Tibial nerve (tissue), 4 donors: ENCODE measurements at regions not wholly inside any gene's neighbourhood (a gene's known extent, or its start where the extent isn't known, plus 50 kb on each side); places are given as distances from the start of the nearest gene placed in this dataset.

ENCODE experiments used
- DNase-seq, 2 donors: peaks; one replicate each; pipeline ENCODE4 v3.0.0-alpha.2; 2019; ENCODE audit warnings: low spot score in 2 of 2
- H3K27ac ChIP-seq, 4 donors: fragments of 200-600 bp; sonication (generic) in 3 of 4; one replicate each; pipeline ENCODE4 v1.5.1; 2017 to 2019; ENCODE audit warnings: mild to moderate bottlenecking in 1 of 4
- H3K27me3 ChIP-seq, 2 donors: fragments of 200-600 bp; sonication (generic) in 1 of 2; one replicate each; pipeline versions ENCODE4 v1.5.1 to v1.6.0; 2017 to 2019
- H3K36me3 ChIP-seq, 3 donors: fragments of 200-600 bp; sonication (generic); one replicate each; pipeline ENCODE4 v1.5.1; 2018 to 2019
- H3K4me1 ChIP-seq, 4 donors: fragments of 200-600 bp; sonication (generic) in 3 of 4; one replicate each; pipeline ENCODE4 v1.5.1; 2017 to 2019
- H3K4me3 ChIP-seq, 4 donors: fragments of 200-600 bp; sonication (generic) in 3 of 4; one replicate each; pipeline ENCODE4 v1.5.1; 2017 to 2019; ENCODE audit warnings: mild to moderate bottlenecking in 1 of 4, moderate library complexity in 1 of 4
- H3K9me3 ChIP-seq, 4 donors: fragments of 200-600 bp; sonication (generic) in 3 of 4; one replicate each; pipeline ENCODE4 v1.5.1; 2017 to 2019
- CTCF ChIP-seq, 5 experiments: fragments of 200-600 bp in 3 of 5; fragments of 450-650 bp in 2 of 5; sonication (generic) in 3 of 5; IDR thresholded peaks; one replicate each; pipeline ENCODE4 v1.5.1; 2016 to 2019; ENCODE audit warnings: antibody characterized with exemption in 5 of 5, mild to moderate bottlenecking in 3 of 5, moderate library complexity in 2 of 5
- EP300 ChIP-seq, 2 donors: sonication (generic); formaldehyde crosslinking; IDR thresholded peaks; one replicate each; pipeline ENCODE4 v1.6.1; 2017; ENCODE audit warnings: antibody characterized with exemption in 2 of 2, mild to moderate bottlenecking in 1 of 2
- POLR2A ChIP-seq, 2 donors: fragments of 450-650 bp; IDR thresholded peaks; one replicate each; pipeline ENCODE4 v1.6.1; 2017; ENCODE audit warnings: antibody characterized with exemption in 2 of 2, mild to moderate bottlenecking in 2 of 2, moderate library complexity in 2 of 2
- whole genome bisulfite sequencing, 2 donors: methylation state at CpG; one replicate each; pipeline ENCODE4 v1.1.5; 2018; 5-methylcytosine and 5-hydroxymethylcytosine counted together

- Histone ChIP-seq H3K27me3 (no peaks in the 10 kb centered on the region), H3K4me3 (no peak overlapping the region), H3K36me3 (no peaks in the 10 kb centered on the region), H3K9me3 (no peaks in the 10 kb centered on the region), H3K4me1 (no peaks in the 10 kb centered on the region), H3K27ac (no peak overlapping the region)
- 53 to 60% methylated on average over 4 of the region's 4 CpGs for WGBS, 2 donors
- no peak for TF ChIP-seq POLR2A (IDR thresholded peaks at IDR 0.05)
- no peak for TF ChIP-seq CTCF (IDR thresholded peaks at IDR 0.05)
- no peak for TF ChIP-seq EP300 (IDR thresholded peaks at IDR 0.05)
- DNase-seq, result no peak
These were observed 328.5 kb downstream of the EPM2A start for GRCh38 chr6:145406783-145407182.

- 86 to 95% methylated on average over 2 of the region's 2 CpGs for WGBS, 2 donors
- no peak overlapping the region for H3K27ac ChIP-seq
- TF ChIP-seq EP300 (IDR thresholded peaks at IDR 0.05) (no peak), POLR2A (IDR thresholded peaks at IDR 0.05) (no peak)
These were observed 319.7 kb downstream of the EPM2A start for GRCh38 chr6:145415616-145416015.

GRCh38 chr6:145420599-145420998 is 314.7 kb downstream of the EPM2A start:
- Histone ChIP-seq H3K27me3 (no peaks in the 10 kb centered on the region), H3K4me1 (no peaks in the 10 kb centered on the region), H3K9me3 (no peaks in the 10 kb centered on the region), H3K27ac (no peak overlapping the region), H3K36me3 (no peaks in the 10 kb centered on the region), H3K4me3 (no peak overlapping the region)
- no peak for TF ChIP-seq CTCF (IDR thresholded peaks at IDR 0.05)
- no peak for TF ChIP-seq POLR2A (IDR thresholded peaks at IDR 0.05)
- no peak for TF ChIP-seq EP300 (IDR thresholded peaks at IDR 0.05)
- whole genome bisulfite sequencing, 2 donors, result 46 to 56% methylated on average over 1 of the region's 1 CpG
- DNase-seq, result no peak

More at GRCh38 chr6:145415616-145416015, 319.7 kb downstream of the EPM2A start:
- no peak overlapping the region for H3K4me3 ChIP-seq
- no peaks in the 10 kb centered on the region for H3K9me3 ChIP-seq
- H3K27me3 ChIP-seq, result no peaks in the 10 kb centered on the region
- no peaks in the 10 kb centered on the region for H3K4me1 ChIP-seq
- no peak for DNase-seq
- H3K36me3 ChIP-seq, result no peaks in the 10 kb centered on the region

GRCh38 chr6:145423936-145424335 is 311.4 kb downstream of the EPM2A start:
- no peaks in the 10 kb centered on the region for H3K36me3 ChIP-seq
- DNase-seq, result no peak
- no peaks in the 10 kb centered on the region for H3K4me1 ChIP-seq
- H3K9me3 ChIP-seq, result no peaks in the 10 kb centered on the region
- H3K4me3 ChIP-seq, result no peak overlapping the region
- H3K27me3 ChIP-seq, result no peaks in the 10 kb centered on the region
- no peak overlapping the region for H3K27ac ChIP-seq
- no peak for TF ChIP-seq EP300 (IDR thresholded peaks at IDR 0.05)
- no peak for TF ChIP-seq CTCF (IDR thresholded peaks at IDR 0.05)
- no peak for TF ChIP-seq POLR2A (IDR thresholded peaks at IDR 0.05)
- WGBS, 2 donors, result 87 to 95% methylated on average over 3 of the region's 3 CpGs

GRCh38 chr6:145427232-145427631 is 308.1 kb downstream of the EPM2A start:
- H3K9me3 ChIP-seq, result no peaks in the 10 kb centered on the region
- DNase-seq, result no peak
- H3K36me3 ChIP-seq, result no peaks in the 10 kb centered on the region
- no peak overlapping the region for H3K27ac ChIP-seq
- H3K27me3 ChIP-seq, result no peaks in the 10 kb centered on the region
- H3K4me3 ChIP-seq, result no peak overlapping the region
- TF ChIP-seq POLR2A (IDR thresholded peaks at IDR 0.05), result no peak
- TF ChIP-seq CTCF (IDR thresholded peaks at IDR 0.05), result no peak
- TF ChIP-seq EP300 (IDR thresholded peaks at IDR 0.05), result no peak
- H3K4me1 ChIP-seq, result no peaks in the 10 kb centered on the region
- WGBS, 2 donors, result 84 to 89% methylated on average over 4 of the region's 4 CpGs

- H3K4me1 ChIP-seq, result no peaks in the 10 kb centered on the region
- H3K4me3 ChIP-seq, result no peak overlapping the region
- TF ChIP-seq EP300 (IDR thresholded peaks at IDR 0.05) (no peak), CTCF (IDR thresholded peaks at IDR 0.05) (no peak), POLR2A (IDR thresholded peaks at IDR 0.05) (no peak)
- WGBS, 2 donors, result 46 to 48% methylated on average over 6 of the region's 6 CpGs
- no peaks in the 10 kb centered on the region for H3K27me3 ChIP-seq
- DNase-seq, result no peak
- no peak overlapping the region for H3K27ac ChIP-seq
- no peaks in the 10 kb centered on the region for H3K9me3 ChIP-seq
- H3K36me3 ChIP-seq, result no peaks in the 10 kb centered on the region
These were observed 306.6 kb downstream of the EPM2A start for GRCh38 chr6:145428706-145429105.
